Endothelial cell of umbilical vein (primary cell): ENCODE measurements at regions not wholly inside any gene's neighbourhood (a gene's known extent, or its start where the extent isn't known, plus 50 kb on each side); places are given as distances from the start of the nearest gene placed in this dataset.

Source experiments
- BruUV-seq: library from RNA; stranded (reverse); fragments of 400-500 nt; replicated peaks from 2 replicates; lab custom pipeline; 2021; lab: Mats Ljungman, UMichigan
- CTCF ChIA-PET: fragments of 300-600, 350-600 bp; sonication (Branson Sonifier 250); formaldehyde crosslinking; loops from one replicate; lab custom pipeline; 2021; ENCODE audit warnings: antibody characterized with exemption, inconsistent platforms; lab: Charles Lee
- POLR2A ChIA-PET: fragments of 300-600, 350-600 bp; sonication (Branson Sonifier 250); formaldehyde crosslinking; loops from one replicate; lab custom pipeline; 2021; ENCODE audit warnings: antibody characterized with exemption, inconsistent platforms; lab: Charles Lee
- DNase-seq: peaks from one replicate; pipeline ENCODE4 v3.0.0-alpha.2; 2011; ENCODE audit warnings: low read depth, low spot score
- FAIRE-seq: peaks from 2 replicates; lab custom pipeline; 2011; peaks lifted over from hg19 to GRCh38; lab: Jason Lieb, UNC
- H2AFZ ChIP-seq: 2 replicates; pipeline ENCODE4 v1.6.0; 2012; ENCODE audit warnings: low read depth, low read length, control low read depth, inconsistent platforms
- H3K27ac ChIP-seq: 2 replicates; pipeline ENCODE4 v1.5.1; 2011; ENCODE audit warnings: low read depth, mild to moderate bottlenecking, control low read depth, low read length, moderate library complexity; ENCODE audit not compliant: insufficient read depth
- H3K27me3 ChIP-seq, 2 experiments: 2 replicates each; pipeline versions ENCODE4 v1.6.0 to v1.6.1; 2011; ENCODE audit warnings: low read length in 2 of 2, mixed read lengths in 1 of 2; ENCODE audit not compliant: control insufficient read depth in 2 of 2, insufficient read depth in 2 of 2
- H3K36me3 ChIP-seq, 2 experiments: 2 replicates in 1 of 2; 3 replicates in 1 of 2; pipeline ENCODE4 v1.5.1; 2011; ENCODE audit warnings: low read length in 2 of 2, mild to moderate bottlenecking in 1 of 2, moderate library complexity in 1 of 2; ENCODE audit not compliant: control insufficient read depth in 2 of 2, insufficient read depth in 2 of 2; ENCODE audit errors: extremely low read depth in 1 of 2
- H3K4me1 ChIP-seq: 3 replicates; pipeline ENCODE4 v1.5.1; 2011; ENCODE audit warnings: mild to moderate bottlenecking, low read length; ENCODE audit not compliant: control insufficient read depth, insufficient read depth; ENCODE audit errors: extremely low read depth
- H3K4me2 ChIP-seq: 2 replicates; pipeline ENCODE4 v1.6.1; 2011; ENCODE audit warnings: low read length, control low read depth, mixed read lengths; ENCODE audit not compliant: insufficient read depth
- H3K4me3 ChIP-seq, 3 experiments: fragments of 200-600 bp in 1 of 3; sonication (generic), shearing (Covaris generic) in 1 of 3; replicated peaks in 1 of 3; 2 replicates each; pipeline ENCODE4 v1.5.1; 2011 to 2016; ENCODE audit warnings: control low read depth in 3 of 3, low read length in 3 of 3, mild to moderate bottlenecking in 2 of 3, inconsistent platforms in 1 of 3, low read depth in 1 of 3, moderate library complexity in 1 of 3; ENCODE audit not compliant: insufficient read depth in 1 of 3
- H3K79me2 ChIP-seq: 2 replicates; pipeline ENCODE4 v1.6.0; 2012; ENCODE audit warnings: low read length, inconsistent platforms; ENCODE audit not compliant: control insufficient read depth, insufficient read depth
- H3K9ac ChIP-seq: replicated peaks from 2 replicates; pipeline ENCODE3; 2011; ENCODE audit warnings: low read length, control low read depth; ENCODE audit not compliant: insufficient read depth; ENCODE audit errors: extremely low read depth
- H3K9me1 ChIP-seq: replicated peaks from 3 replicates; pipeline ENCODE4 v1.6.0; 2011; ENCODE audit warnings: mild to moderate bottlenecking, low read length; ENCODE audit not compliant: control insufficient read depth, insufficient read depth; ENCODE audit errors: extremely low read depth
- H3K9me3 ChIP-seq: replicated peaks from 2 replicates; pipeline ENCODE4 v1.5.1; 2012; ENCODE audit warnings: low read length, inconsistent platforms; ENCODE audit not compliant: control insufficient read depth, insufficient read depth
- H4K20me1 ChIP-seq: replicated peaks from 2 replicates; pipeline ENCODE3; 2011; ENCODE audit warnings: mild to moderate bottlenecking, low read length; ENCODE audit not compliant: control insufficient read depth, insufficient read depth; ENCODE audit errors: extremely low read depth
- CTCF ChIP-seq, 2 donors: IDR thresholded peaks; 1 replicate in 1 of 2; 2 replicates in 1 of 2; pipeline ENCODE4 v1.5.1; 2011; ENCODE audit warnings: low read length in 2 of 2, mild to moderate bottlenecking in 2 of 2, moderate library complexity in 2 of 2, control low read depth in 1 of 2, inconsistent platforms in 1 of 2, low read depth in 1 of 2; ENCODE audit not compliant: insufficient read depth in 1 of 2; ENCODE audit errors: extremely low read depth in 1 of 2
- EZH2 ChIP-seq: IDR thresholded peaks from 2 replicates; pipeline ENCODE4 v1.6.1; 2012; ENCODE audit warnings: borderline replicate concordance, low read depth, mild to moderate bottlenecking, moderate library complexity, low read length, inconsistent platforms; ENCODE audit not compliant: severe bottlenecking
- FOS ChIP-seq: IDR thresholded peaks from 2 replicates; pipeline ENCODE4 v1.6.1; 2011; ENCODE audit warnings: mild to moderate bottlenecking, low read length, moderate library complexity, borderline replicate concordance; ENCODE audit not compliant: insufficient read depth
- GATA2 ChIP-seq: IDR thresholded peaks from 2 replicates; pipeline ENCODE4 v1.7.0; 2011; ENCODE audit warnings: low read depth, mild to moderate bottlenecking, moderate library complexity, mixed read lengths, low read length; ENCODE audit not compliant: insufficient read length, insufficient read depth
- JUN ChIP-seq: IDR thresholded peaks from 2 replicates; pipeline ENCODE4 v1.6.1; 2011; ENCODE audit warnings: borderline replicate concordance, low read depth; ENCODE audit not compliant: insufficient read length, insufficient read depth
- MAX ChIP-seq: IDR thresholded peaks from 2 replicates; pipeline ENCODE4 v1.6.1; 2011; ENCODE audit not compliant: insufficient read depth, insufficient read length
- MYC ChIP-seq: IDR thresholded peaks from one replicate; pipeline ENCODE4 v1.6.1; 2011; ENCODE audit warnings: mild to moderate bottlenecking, low read depth, low read length
- POLR2A ChIP-seq: IDR thresholded peaks from 2 replicates; pipeline ENCODE4 v1.6.1; 2012; ENCODE audit warnings: low read depth, mild to moderate bottlenecking, control low read depth, low read length
- POLR2AphosphoS5 ChIP-seq: IDR thresholded peaks from 2 replicates; pipeline ENCODE4 v1.6.1; 2012; ENCODE audit warnings: low read depth, mild to moderate bottlenecking, control low read depth, low read length, moderate library complexity; ENCODE audit not compliant: insufficient read depth
- dilution Hi-C: fragments of 300-500 bp; cut with MboI; formaldehyde crosslinking; loops from one replicate; pipeline ENCODE4 v1.15.0; 2019; ENCODE audit warnings: low sequenced_read_pairs; ENCODE audit not compliant: extremely low pct_ligation_motif_present
- intact Hi-C: fragments of 100-400 bp; cut with micrococcal nuclease; formaldehyde crosslinking; loops from one replicate; pipeline ENCODE4 v1.10.0; 2022

- dilution Hi-C loops (no loop called here), intact Hi-C loops (no loop called here)
- POLR2A ChIA-PET: no interaction called here
- H3K4me2 ChIP-seq: no peak overlapping the region
- H2AFZ ChIP-seq: no peak overlapping the region
- no peaks in the 10 kb centered on the region for H4K20me1 ChIP-seq
- H3K4me3 ChIP-seq: no peak overlapping the region
- H3K9me3 ChIP-seq: no peaks in the 10 kb centered on the region
- no peaks in the 10 kb centered on the region for H3K79me2 ChIP-seq
- H3K9me1 ChIP-seq: no peaks in the 10 kb centered on the region
- no peak for DNase-seq
- H3K27ac ChIP-seq: no peak overlapping the region
- no peak for FAIRE-seq
- no peak for TF ChIP-seq MAX
- TF ChIP-seq GATA2: no peak
- TF ChIP-seq JUN: no peak
- no peak for TF ChIP-seq POLR2A
- TF ChIP-seq MYC: no peak
- no peak for TF ChIP-seq CTCF (IDR thresholded peaks at IDR 0.05; ENCODE audit: extremely low read depth in 1 of 2, insufficient read depth in 1 of 2, low read depth in 1 of 2, low read length in 2 of 2)
- TF ChIP-seq EZH2: no peak
- TF ChIP-seq POLR2AphosphoS5: no peak
- TF ChIP-seq FOS: no peak
- H3K27me3 ChIP-seq: no peaks in the 10 kb centered on the region
- no peaks in the 10 kb centered on the region for H3K4me1 ChIP-seq
- H3K9ac ChIP-seq: no peak overlapping the region
- BruUV-seq: no TSS peak
- CTCF ChIA-PET: interaction anchor here (0.6 to 1.1 kb wide), 3 partner anchors 98 to 419 kb away, joined by 3 read pairs; no protein-coding TSS in a partner anchor
- no peaks in the 10 kb centered on the region for H3K36me3 ChIP-seq
These were observed 169.7 kb downstream of the KLF5 start for GRCh38 chr13:73228546-73228945.
